ENCODE measurements at regions not wholly inside any gene's neighbourhood (a gene's known extent, or its start where the extent isn't known, plus 50 kb on each side); places are given as distances from the start of the nearest gene placed in this dataset.

DNA sequence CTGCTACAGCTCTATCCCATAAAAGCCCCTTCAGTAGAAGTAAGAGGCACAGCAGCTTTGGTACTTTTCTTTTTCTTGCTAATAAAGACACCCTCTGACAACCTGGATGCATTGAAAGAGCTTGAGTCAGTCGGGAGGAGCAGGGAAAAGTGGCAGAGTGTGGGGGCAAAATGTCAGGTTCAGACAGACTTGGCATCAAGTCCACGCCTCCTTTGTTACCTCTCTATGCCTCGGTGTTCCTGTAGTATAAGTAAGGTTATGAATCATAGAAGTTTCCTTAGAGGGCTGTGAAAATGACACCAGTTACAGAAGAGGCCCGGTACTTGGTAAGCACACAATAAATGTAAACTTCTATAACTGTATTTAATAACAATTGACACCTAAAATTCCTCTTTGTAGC lies 133.9 kb downstream of the ESM1 start:
- no peak for TF ChIP-seq POLR2A (IDR thresholded peaks at IDR 0.05)
- TF ChIP-seq CTCF (IDR thresholded peaks at IDR 0.05) = no peak
